Epithelial cell of proximal tubule (primary cell): ENCODE measurements at regions not wholly inside any gene's neighbourhood (a gene's known extent, or its start where the extent isn't known, plus 50 kb on each side); places are given as distances from the start of the nearest gene placed in this dataset.

Experiments used
- DNase-seq: peaks from one replicate; pipeline ENCODE4 v3.0.0-alpha.2; 2011; ENCODE audit warnings: low read depth
- H3K4me3 ChIP-seq: 2 replicates; pipeline ENCODE4 v1.5.1; 2011; ENCODE audit warnings: low read depth, mild to moderate bottlenecking, low read length
- TF ChIP-seq, protein P1 (sequence below): conservative IDR thresholded peaks from 2 replicates; pipeline ENCODE4 v1.5.1; 2012; ENCODE audit warnings: low read depth, mild to moderate bottlenecking, low read length

DNA sequence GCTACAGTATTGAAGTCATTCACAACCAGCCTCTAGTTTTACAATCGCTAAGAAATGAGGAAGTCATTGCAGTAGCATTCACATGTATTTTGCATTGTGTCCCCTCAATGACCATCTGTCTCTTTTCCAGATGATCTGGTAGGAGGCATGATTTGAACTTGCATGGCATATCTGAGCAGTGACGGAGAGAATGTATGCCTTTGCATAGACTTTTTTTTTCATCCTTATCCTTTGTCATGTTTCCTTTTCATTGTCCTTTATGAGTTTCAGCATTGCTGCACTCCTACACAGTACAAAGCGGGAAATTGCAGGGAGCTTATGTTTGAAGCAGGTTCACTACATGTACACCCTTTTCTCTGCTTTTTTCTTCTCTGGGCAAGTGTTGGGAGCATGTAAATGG is 516.4 kb upstream of the GRIA3 start:
- DNase-seq: no peak
- TF ChIP-seq, protein P1, sequence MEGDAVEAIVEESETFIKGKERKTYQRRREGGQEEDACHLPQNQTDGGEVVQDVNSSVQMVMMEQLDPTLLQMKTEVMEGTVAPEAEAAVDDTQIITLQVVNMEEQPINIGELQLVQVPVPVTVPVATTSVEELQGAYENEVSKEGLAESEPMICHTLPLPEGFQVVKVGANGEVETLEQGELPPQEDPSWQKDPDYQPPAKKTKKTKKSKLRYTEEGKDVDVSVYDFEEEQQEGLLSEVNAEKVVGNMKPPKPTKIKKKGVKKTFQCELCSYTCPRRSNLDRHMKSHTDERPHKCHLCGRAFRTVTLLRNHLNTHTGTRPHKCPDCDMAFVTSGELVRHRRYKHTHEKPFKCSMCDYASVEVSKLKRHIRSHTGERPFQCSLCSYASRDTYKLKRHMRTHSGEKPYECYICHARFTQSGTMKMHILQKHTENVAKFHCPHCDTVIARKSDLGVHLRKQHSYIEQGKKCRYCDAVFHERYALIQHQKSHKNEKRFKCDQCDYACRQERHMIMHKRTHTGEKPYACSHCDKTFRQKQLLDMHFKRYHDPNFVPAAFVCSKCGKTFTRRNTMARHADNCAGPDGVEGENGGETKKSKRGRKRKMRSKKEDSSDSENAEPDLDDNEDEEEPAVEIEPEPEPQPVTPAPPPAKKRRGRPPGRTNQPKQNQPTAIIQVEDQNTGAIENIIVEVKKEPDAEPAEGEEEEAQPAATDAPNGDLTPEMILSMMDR: no peak
- H3K4me3 ChIP-seq: no peak overlapping the region

DNA sequence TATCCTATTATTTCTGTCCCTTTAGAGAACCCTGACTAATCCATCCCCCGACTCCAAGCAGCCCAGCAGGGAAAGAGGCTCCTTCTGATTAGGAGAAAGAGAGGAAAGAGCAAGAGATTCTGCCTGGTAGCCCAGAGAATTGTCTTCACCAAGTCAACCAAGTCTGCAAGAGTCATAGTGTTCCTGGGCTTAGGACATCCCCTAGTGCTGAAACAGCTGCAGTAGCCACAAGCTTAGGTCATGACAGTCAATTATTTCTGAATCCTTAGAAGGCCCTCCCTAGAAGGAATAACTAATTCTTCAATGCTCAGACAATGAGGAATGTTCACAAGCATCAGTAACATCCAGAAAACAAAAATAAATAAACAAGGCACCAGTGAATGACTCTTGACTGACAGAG is 480.3 kb upstream of the GRIA3 start:
- TF ChIP-seq, protein P1: peak; percentile 36
- no peak for DNase-seq
- H3K4me3 ChIP-seq: no peak overlapping the region

DNA sequence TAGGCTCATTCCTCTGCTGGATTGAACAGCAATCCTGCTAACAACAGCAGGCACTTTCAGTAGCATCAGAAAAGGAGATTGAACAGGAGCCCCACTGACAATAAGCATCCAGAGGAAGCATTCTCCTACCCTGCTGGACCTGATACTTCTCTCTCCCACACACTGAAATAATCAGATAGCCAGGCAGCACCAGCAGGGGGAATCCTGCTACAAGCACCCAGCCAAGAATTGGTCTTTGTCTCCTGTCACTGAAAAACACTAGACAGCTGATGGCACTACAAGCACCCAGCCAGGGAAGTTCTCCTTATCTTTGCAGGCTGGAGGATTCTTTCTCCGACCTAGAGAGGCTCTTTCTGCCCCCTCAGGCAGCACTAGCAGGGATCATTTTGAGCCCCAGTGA is 444.3 kb upstream of the GRIA3 start:
- DNase-seq: no peak
- no peak overlapping the region for H3K4me3 ChIP-seq
- TF ChIP-seq, protein P1: peak; percentile 24

DNA sequence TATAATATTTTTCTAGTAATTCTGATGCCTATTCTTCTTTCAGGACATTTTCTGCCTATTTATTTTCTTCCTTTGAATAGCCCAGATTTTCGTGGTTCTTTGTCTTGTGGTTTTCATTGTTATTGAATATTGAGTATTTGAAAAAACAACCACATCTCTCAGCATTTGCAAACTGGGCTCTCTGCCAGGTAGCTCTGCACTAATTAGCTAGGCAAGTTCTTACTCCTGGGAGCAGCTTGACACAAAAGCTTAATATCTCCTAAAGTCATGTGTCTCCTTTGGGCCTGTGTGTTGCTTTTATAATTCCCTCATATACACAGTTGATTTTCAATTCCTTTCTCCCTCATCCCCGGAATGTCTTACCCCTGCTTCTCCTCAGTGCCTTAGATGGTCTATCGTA is 413.5 kb upstream of the GRIA3 start:
- no peak overlapping the region for H3K4me3 ChIP-seq
- TF ChIP-seq, protein P1: no peak
- DNase-seq: no peak

DNA sequence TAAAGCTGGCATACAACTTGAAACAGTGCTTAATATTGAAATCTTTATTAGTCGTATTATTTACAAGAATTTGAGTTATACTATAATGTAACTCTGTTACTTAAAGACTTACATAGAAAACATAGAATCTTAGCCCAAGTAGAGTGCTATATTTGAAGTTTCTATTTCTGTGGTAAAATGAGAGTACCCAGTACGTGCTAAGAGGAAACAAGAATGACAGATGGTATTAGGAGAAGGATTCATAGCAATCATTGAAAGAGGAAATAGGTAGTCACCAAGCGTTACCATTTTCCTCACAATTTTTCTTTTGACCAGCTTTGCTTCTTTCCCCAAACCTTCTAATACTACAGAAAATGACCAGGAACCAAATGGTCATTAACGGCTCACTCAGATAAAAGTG is 412.1 kb upstream of the GRIA3 start:
- TF ChIP-seq, protein P1: no peak
- no peak overlapping the region for H3K4me3 ChIP-seq
- no peak for DNase-seq

DNA sequence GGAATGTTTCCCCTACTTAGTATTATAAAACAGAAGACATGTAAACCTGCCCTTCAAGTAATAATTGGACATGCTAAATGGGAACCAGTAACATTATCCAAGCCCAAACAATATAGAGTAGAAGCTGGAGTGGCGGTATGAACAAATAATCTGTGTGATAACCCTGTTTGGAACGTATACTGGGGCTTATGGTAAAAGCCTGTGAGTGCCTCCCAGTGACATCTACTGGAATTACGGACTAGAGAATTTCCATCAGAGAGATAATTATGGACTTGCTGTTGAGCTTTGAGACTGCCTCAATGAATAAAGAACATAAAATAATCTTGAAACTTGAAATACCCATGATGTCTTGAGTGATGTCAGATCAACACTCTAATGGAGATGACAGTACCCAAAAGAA is 406.3 kb upstream of the GRIA3 start:
- TF ChIP-seq, protein P1: peak; percentile 36
- DNase-seq: no peak
- no peak overlapping the region for H3K4me3 ChIP-seq

DNA sequence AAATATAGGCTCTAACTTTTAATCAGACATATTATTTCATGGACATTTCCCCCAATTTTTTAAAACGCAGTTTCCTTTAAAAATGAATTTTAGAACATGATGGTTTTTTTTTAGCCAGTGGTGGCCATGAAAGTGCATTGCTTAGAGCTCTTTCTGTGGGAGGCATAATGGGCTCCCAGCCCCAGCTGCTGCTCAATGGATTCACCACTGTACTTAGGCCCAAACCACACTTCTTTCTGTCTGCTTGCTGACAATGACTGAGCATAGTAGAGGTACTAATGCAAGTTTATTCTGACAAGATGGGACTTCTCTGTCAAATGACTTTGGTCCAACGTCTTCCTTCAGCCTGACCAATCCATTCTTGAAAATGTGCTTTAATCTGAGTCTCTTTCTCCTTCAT is 400.2 kb upstream of the GRIA3 start:
- TF ChIP-seq, protein P1: no peak
- no peak overlapping the region for H3K4me3 ChIP-seq
- DNase-seq: no peak
